Suppressor macrophage treated with lipopolysaccharide for 4 hours (primary cell): ENCODE measurements at regions not wholly inside any gene's neighbourhood (a gene's known extent, or its start where the extent isn't known, plus 50 kb on each side); places are given as distances from the start of the nearest gene placed in this dataset.
"Not testable (repeated sequence)": the region's sequence is repeated elsewhere in the genome, so short reads cannot be mapped to it uniquely, and the experiment has no call there.

Experiments
- DNase-seq: peaks from one replicate; pipeline ENCODE4 v3.0.0-alpha.2; 2020

- DNase-seq: no peak
These were observed 63.5 kb downstream of the PCDH18 start for GRCh38 chr4:137468836-137469235.

GRCh38 chr4:137467537-137467936 lies 64.8 kb downstream of the PCDH18 start:
- DNase-seq: no peak

GRCh38 chr4:137463377-137464003 lies 68.8 kb downstream of the PCDH18 start:
- DNase-seq: no peak

GRCh38 chr4:137455647-137456321 lies 76.5 kb downstream of the PCDH18 start:
- DNase-seq: no peak

DNA sequence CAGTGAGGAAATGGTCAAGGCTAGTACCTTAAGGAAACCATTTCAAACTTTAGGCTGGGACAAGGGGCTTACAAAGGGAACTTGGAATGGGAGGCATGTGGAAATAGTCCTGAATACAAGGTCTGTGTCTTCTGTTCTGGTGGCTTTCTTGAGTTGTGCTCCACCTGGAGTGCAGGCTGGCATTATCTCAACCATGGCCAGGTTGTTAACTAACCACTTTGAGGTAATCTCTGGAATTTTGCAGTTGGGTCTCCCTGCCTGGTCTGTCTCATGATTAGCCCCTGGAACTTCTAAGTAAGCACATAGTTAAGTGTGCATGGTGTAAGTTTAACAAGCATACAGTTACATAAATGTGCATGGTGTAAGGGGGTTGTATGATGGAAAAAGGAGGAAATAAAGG lies 77.5 kb downstream of the PCDH18 start:
- DNase-seq: no peak

DNA sequence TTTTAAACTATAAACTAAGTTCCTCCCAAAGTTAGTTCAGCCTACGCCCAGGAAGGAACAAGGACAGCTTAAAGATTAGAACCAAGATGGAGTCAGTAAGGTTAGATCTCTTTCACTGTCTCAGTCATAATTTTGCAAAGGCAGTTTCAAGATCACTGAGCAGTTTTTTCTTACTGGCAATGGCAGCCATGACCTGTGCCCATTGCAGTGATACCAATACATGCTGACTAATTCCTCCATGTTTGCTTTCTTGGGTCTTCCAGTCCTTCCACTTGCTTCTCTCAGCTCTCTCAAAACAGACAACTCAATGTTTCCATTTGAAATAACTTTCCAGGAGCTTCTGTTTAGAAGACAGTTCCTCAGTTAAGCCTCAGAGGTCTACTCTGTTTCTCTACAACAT lies 79.5 kb downstream of the PCDH18 start:
- no peak for DNase-seq

GRCh38 chr4:137451172-137451825 lies 81.0 kb downstream of the PCDH18 start:
- DNase-seq: no peak

GRCh38 chr4:137448402-137448801 lies 83.9 kb downstream of the PCDH18 start:
- DNase-seq: no peak

- DNase-seq: no peak
These were observed 86.2 kb downstream of the PCDH18 start for GRCh38 chr4:137446071-137446470.

DNA sequence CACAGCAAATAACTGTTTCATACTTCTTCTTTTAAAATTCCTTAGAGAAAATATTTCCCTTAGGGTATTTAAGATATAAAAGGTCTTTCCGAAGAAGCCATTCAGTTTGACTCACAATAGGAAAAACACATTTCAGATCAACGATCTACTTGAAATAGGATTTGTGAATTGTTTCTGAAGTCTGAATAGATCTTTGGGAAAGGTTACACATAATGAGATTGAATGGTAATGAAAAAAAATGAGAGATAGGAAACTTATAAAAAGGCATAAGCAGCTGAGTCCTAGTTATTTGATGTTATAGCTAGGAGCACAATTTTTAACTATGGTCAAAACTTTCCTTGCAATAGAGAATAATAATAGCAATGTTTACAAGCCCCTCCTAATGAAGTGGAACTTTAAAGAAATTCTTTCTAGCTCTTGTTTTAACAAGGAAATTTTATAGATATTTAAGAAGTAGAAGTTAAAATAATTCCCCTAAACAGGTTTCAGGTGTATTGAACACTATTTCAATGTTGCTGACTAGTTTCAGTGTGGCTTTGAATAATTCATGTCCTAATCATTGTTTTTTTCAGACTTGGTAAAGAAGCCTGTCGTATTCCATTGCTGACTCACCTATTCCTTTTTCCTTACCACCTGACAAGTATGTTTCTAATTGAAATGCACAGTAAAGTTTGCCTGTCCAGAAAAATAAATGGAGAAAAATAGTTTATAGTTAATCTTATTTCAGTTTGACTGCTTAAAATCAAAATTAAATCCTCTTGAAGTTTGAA lies 89.1 kb downstream of the PCDH18 start:
- DNase-seq: no peak

GRCh38 chr4:137432446-137433311 lies 99.6 kb downstream of the PCDH18 start:
- DNase-seq: no peak

GRCh38 chr4:137430171-137430570 lies 102.1 kb downstream of the PCDH18 start:
- DNase-seq: no peak

DNA sequence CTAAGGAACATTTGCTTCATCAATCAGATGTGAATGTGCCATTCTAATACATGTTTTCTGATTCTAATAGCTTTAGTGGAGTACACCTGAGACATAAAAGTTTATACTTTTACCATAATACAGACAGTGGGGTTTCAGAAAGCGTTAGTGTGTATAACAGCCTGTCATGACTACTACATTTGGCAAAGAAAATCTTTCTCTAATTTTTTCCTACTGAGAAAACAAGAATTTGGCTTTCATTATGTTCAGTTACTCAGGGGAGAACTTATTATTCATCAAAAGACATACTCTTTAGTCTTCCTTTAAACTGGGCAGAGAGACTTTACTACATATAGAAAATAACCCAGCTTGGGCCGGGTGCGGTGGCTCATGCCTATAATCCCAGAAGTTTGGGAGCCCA lies 104.9 kb downstream of the PCDH18 start:
- DNase-seq: no peak

DNA sequence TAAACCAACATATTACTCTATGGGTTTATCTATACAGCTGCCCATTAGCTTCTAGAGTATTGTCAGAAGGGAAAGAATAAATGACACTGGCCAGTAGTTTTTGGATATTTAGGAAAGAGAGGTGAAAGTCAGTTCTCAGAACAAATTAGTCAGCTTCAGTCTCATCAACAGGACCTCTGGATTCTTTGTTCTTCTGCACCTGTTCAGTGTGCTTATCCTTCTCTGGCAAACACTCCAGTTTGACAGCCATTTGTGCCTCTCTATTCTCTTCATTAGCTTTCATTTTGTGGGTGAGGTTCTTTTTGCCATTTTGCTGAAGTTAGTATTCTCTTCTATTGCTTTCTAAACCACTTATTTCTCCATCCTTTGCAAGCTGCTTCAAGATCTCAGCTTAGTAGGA lies 107.0 kb downstream of the PCDH18 start:
- no peak for DNase-seq

DNA sequence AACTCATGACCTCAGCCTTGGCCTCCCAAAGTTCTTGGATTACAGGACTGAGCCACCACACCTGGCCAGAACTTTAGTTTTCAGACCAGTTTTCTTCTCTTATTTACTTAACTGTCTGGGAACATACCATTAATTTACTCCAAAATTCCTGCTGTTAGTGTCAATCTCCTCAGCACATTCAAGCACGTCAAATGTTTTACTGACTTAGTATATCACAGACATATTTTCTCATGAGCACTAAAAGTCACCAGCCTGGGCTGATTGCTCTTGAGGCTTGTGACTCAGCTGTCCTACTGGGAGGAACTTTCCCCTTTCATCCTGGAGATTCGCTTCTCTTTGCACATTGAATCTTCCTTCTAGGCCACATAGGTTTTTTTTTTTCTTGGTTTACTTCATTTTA lies 109.6 kb downstream of the PCDH18 start:
- DNase-seq: no peak

- no peak for DNase-seq
These were observed 110.5 kb downstream of the PCDH18 start for GRCh38 chr4:137421796-137422195.

DNA sequence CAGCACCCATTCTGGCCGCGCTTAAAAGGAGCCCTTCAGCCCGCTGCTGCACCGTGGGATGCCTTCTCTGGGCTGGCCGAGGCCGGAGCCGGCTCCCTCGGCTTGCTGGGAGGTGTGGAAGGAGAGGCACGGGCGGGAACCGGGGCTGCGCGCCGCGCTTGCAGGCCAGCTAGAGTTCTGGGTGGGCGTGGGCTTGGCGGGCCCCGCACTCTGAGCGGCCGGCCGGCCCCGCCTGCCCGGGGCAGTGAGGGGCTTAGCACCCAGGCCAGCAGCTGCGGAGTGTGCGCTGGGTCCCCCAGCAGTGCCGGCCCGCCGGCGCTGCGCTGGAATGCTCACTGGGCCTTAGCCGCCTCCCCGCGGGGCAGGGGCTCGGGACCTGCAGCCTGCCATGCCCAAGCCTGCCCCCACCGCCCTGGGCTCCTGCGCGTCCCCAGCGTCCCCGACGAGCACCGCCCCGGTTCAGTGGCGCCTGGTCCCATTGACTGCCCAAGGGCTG lies 111.3 kb downstream of the PCDH18 start:
- DNase-seq: no peak

- no peak for DNase-seq
These were observed 114.6 kb downstream of the PCDH18 start for GRCh38 chr4:137417676-137418075.

GRCh38 chr4:137414802-137415201 lies 117.5 kb downstream of the PCDH18 start:
- DNase-seq: no peak

DNA sequence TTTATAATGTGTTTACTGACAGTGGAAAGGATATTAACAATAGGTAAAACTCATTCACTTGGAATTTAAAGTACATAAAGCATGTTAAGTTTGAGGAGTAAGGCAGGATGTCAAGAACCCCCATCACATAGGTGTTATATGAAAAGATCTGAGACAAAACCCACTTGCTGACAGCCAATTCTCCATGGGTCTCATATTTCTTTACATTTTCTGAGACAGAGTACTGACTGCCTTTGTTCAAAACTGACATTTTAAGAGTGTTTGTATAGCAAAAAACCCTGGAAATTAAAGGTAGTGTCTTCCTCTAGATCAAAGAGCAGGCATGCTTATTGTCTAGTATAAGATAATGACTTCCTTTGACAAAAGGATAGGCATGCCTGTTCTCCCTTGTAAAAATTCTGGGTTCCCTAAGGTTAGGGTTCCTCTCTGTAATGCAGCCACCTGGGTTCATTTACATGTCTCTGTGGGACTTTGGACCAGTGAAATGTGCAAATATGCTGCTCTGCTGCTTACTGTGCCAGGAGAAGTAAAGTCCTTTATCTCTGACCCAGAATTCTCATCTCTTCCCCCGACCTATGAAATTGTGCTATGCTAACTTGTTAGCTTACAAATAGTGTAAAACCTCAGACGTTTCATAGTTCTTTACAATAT lies 123.6 kb downstream of the PCDH18 start:
- DNase-seq: no peak

GRCh38 chr4:137405833-137406232 lies 126.5 kb downstream of the PCDH18 start:
- not testable (repeated sequence) for DNase-seq

GRCh38 chr4:137394018-137394417 lies 138.3 kb downstream of the PCDH18 start:
- no peak for DNase-seq
